Loucy (cell line): ENCODE measurements at regions not wholly inside any gene's neighbourhood (a gene's known extent, or its start where the extent isn't known, plus 50 kb on each side); places are given as distances from the start of the nearest gene placed in this dataset.

Source experiments
- EZH2phosphoT487 ChIP-seq: fragments of 200-600 bp; IDR thresholded peaks from 2 replicates; pipeline ENCODE4 v1.6.1; 2018; ENCODE audit warnings: antibody characterized with exemption, mild to moderate bottlenecking, moderate library complexity, borderline replicate concordance
- TF ChIP-seq, protein P1 (sequence below): fragments of 200-600 bp; sonication (generic); conservative IDR thresholded peaks from 2 replicates; pipeline ENCODE4 v1.5.1; 2014; ENCODE audit warnings: mild to moderate bottlenecking, antibody characterized with exemption, low read length

DNA sequence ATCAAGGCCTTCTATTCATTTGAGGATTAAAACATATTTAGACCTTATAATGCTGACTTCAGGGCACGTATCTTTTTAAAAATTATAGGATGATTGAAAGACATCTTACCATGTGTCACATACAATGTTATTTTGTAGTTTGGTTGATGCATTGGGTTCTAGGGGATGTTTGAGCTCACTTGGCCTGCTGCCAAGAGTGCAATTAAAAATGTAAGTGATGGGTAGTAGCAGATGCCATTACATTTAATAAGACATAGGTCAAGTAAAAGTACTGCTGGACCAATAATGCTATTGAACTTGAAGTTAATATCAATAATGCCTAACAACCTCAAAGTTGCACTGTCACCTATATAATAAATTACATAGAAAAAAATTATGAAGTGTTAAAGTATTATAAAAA lies 616.5 kb upstream of the RGS18 start:
- TF ChIP-seq, protein P1, sequence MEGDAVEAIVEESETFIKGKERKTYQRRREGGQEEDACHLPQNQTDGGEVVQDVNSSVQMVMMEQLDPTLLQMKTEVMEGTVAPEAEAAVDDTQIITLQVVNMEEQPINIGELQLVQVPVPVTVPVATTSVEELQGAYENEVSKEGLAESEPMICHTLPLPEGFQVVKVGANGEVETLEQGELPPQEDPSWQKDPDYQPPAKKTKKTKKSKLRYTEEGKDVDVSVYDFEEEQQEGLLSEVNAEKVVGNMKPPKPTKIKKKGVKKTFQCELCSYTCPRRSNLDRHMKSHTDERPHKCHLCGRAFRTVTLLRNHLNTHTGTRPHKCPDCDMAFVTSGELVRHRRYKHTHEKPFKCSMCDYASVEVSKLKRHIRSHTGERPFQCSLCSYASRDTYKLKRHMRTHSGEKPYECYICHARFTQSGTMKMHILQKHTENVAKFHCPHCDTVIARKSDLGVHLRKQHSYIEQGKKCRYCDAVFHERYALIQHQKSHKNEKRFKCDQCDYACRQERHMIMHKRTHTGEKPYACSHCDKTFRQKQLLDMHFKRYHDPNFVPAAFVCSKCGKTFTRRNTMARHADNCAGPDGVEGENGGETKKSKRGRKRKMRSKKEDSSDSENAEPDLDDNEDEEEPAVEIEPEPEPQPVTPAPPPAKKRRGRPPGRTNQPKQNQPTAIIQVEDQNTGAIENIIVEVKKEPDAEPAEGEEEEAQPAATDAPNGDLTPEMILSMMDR = no peak
- TF ChIP-seq EZH2phosphoT487 = no peak
